Endothelial cell (in vitro differentiated cells): ENCODE measurements at regions not wholly inside any gene's neighbourhood (a gene's known extent, or its start where the extent isn't known, plus 50 kb on each side); places are given as distances from the start of the nearest gene placed in this dataset.

Experiments used
- DNase-seq: peaks from one replicate; pipeline ENCODE4 v3.0.0; 2021; ENCODE audit warnings: low spot score
- H3K27ac Mint-ChIP-seq: one replicate; pipeline ENCODE4 v1.8.0; 2021; ENCODE audit warnings: mixed read lengths, inconsistent platforms; ENCODE audit not compliant: unreplicated experiment
- H3K27me3 Mint-ChIP-seq: one replicate; pipeline ENCODE4 v1.8.0; 2021; ENCODE audit warnings: mild to moderate bottlenecking, moderate library complexity, mixed read lengths, inconsistent platforms; ENCODE audit not compliant: unreplicated experiment
- H3K36me3 Mint-ChIP-seq: one replicate; pipeline ENCODE4 v1.8.0; 2021; ENCODE audit warnings: mild to moderate bottlenecking, low read depth, mixed read lengths, inconsistent platforms; ENCODE audit not compliant: unreplicated experiment
- H3K4me1 Mint-ChIP-seq: one replicate; pipeline ENCODE4 v1.8.0; 2021; ENCODE audit warnings: mild to moderate bottlenecking, mixed read lengths, inconsistent platforms; ENCODE audit not compliant: unreplicated experiment
- H3K4me3 Mint-ChIP-seq: one replicate; pipeline ENCODE4 v1.8.0; 2021; ENCODE audit warnings: mild to moderate bottlenecking, mixed read lengths, inconsistent platforms; ENCODE audit not compliant: unreplicated experiment
- H3K9me3 Mint-ChIP-seq: one replicate; pipeline ENCODE4 v1.8.0; 2021; ENCODE audit warnings: mixed read lengths, inconsistent platforms; ENCODE audit not compliant: unreplicated experiment
- CTCF ChIP-seq: fragments of 200-600 bp; sonication (generic); IDR thresholded peaks from one replicate; pipeline ENCODE4 v1.5.0; 2021; ENCODE audit warnings: antibody characterized with exemption; ENCODE audit not compliant: unreplicated experiment

GRCh38 chr16:58820411-58820810, 86.3 kb upstream of the GOT2 start:
- Mint-ChIP-seq H3K27ac (no peak overlapping the region), H3K27me3 (peaks cover 2% of the 10 kb centered on the region)
- TF ChIP-seq CTCF = no peak

GRCh38 chr16:58815181-58815888, 81.2 kb upstream of the GOT2 start:
- H3K27me3 Mint-ChIP-seq = peaks cover 6% of the 10 kb centered on the region
- H3K4me3 Mint-ChIP-seq = no peak overlapping the region
- H3K36me3 Mint-ChIP-seq = no peaks in the 10 kb centered on the region
- no peak for DNase-seq
- TF ChIP-seq CTCF = no peak
- H3K4me1 Mint-ChIP-seq = peaks cover 14% of the 10 kb centered on the region
- no peak overlapping the region for H3K27ac Mint-ChIP-seq
- H3K9me3 Mint-ChIP-seq = no peaks in the 10 kb centered on the region

More at GRCh38 chr16:58820411-58820810, 86.3 kb upstream of the GOT2 start:
- H3K36me3 Mint-ChIP-seq = no peaks in the 10 kb centered on the region
- DNase-seq = no peak
- H3K9me3 Mint-ChIP-seq = no peaks in the 10 kb centered on the region
- peaks cover 5% of the 10 kb centered on the region for H3K4me1 Mint-ChIP-seq
- no peak overlapping the region for H3K4me3 Mint-ChIP-seq

GRCh38 chr16:58814348-58814801, 80.3 kb upstream of the GOT2 start:
- peak; percentile 40 for DNase-seq
- Mint-ChIP-seq H3K36me3 (no peaks in the 10 kb centered on the region), H3K9me3 (no peaks in the 10 kb centered on the region), H3K27me3 (peaks cover 6% of the 10 kb centered on the region), H3K4me1 (peaks cover 14% of the 10 kb centered on the region), H3K27ac (peak overlapping the region; percentile 80), H3K4me3 (peak overlapping the region; percentile 82)
- TF ChIP-seq CTCF = peak; percentile 76

- no peak for DNase-seq
- Mint-ChIP-seq H3K36me3 (no peaks in the 10 kb centered on the region), H3K27ac (no peak overlapping the region), H3K4me1 (peaks cover 9% of the 10 kb centered on the region), H3K27me3 (no peaks in the 10 kb centered on the region), H3K9me3 (no peaks in the 10 kb centered on the region), H3K4me3 (no peak overlapping the region)
- TF ChIP-seq CTCF = no peak
Observed at GRCh38 chr16:58809213-58809612, 75.1 kb upstream of the GOT2 start.

GRCh38 chr16:58807276-58807675, 73.2 kb upstream of the GOT2 start:
- TF ChIP-seq CTCF = no peak
- Mint-ChIP-seq H3K27ac (no peak overlapping the region), H3K4me1 (peaks cover 3% of the 10 kb centered on the region), H3K4me3 (no peak overlapping the region), H3K27me3 (no peaks in the 10 kb centered on the region), H3K9me3 (no peaks in the 10 kb centered on the region), H3K36me3 (no peaks in the 10 kb centered on the region)
- no peak for DNase-seq
